Upper lobe of left lung (tissue), 6 donors: ENCODE measurements at regions not wholly inside any gene's neighbourhood (a gene's known extent, or its start where the extent isn't known, plus 50 kb on each side); places are given as distances from the start of the nearest gene placed in this dataset.

Experiments
- ATAC-seq, 2 donors: fragments of 200-7000 bp; cut with Tn5 transposase; one replicate each; pipeline ENCODE4 v1.9.1; 2022; ENCODE audit warnings: mild to moderate bottlenecking in 2 of 2, moderate library complexity in 2 of 2; ENCODE audit not compliant: low FRiP score in 2 of 2
- DNase-seq, 2 donors: peaks; one replicate each; pipeline ENCODE4 v3.0.0-alpha.2; 2019 to 2020
- H3K27ac ChIP-seq, 4 donors: fragments of 200-600 bp; sonication (generic); one replicate each; pipeline ENCODE4 v1.5.1; 2016 to 2019
- H3K27me3 ChIP-seq, 4 donors: fragments of 200-600 bp; sonication (generic); one replicate each; pipeline ENCODE4 v1.5.1; 2017 to 2019
- H3K36me3 ChIP-seq, 4 donors: fragments of 200-600 bp; sonication (generic); one replicate each; pipeline ENCODE4 v1.5.1; 2016 to 2019
- H3K4me1 ChIP-seq, 4 donors: fragments of 200-600 bp; sonication (generic); one replicate each; pipeline ENCODE4 v1.5.1; 2018 to 2019
- H3K4me3 ChIP-seq, 4 donors: fragments of 200-600 bp; sonication (generic); one replicate each; pipeline ENCODE4 v1.5.1; 2017 to 2019; ENCODE audit warnings: mild to moderate bottlenecking in 2 of 4, moderate library complexity in 1 of 4
- H3K9me3 ChIP-seq, 4 donors: fragments of 200-600 bp; sonication (generic); one replicate each; pipeline ENCODE4 v1.5.1; 2018 to 2019
- EP300 ChIP-seq, 4 donors: sonication (generic); formaldehyde crosslinking; IDR thresholded peaks; one replicate each; pipeline ENCODE4 v1.5.1; 2017; ENCODE audit warnings: antibody characterized with exemption in 4 of 4, control low read depth in 2 of 4
- POLR2A ChIP-seq, 4 donors: fragments of 450-650 bp; IDR thresholded peaks; one replicate each; pipeline ENCODE4 v1.5.1; 2016 to 2017; ENCODE audit warnings: antibody characterized with exemption in 4 of 4, mild to moderate bottlenecking in 2 of 4
- POLR2AphosphoS5 ChIP-seq, 2 donors: sonication (generic); formaldehyde crosslinking; IDR thresholded peaks; one replicate each; pipeline ENCODE4 v1.5.1; 2017; ENCODE audit warnings: antibody characterized with exemption in 2 of 2
- WGBS, 2 donors: methylation state at CpG; one replicate each; pipeline ENCODE4 v1.1.5; 2017 to 2018; 5-methylcytosine and 5-hydroxymethylcytosine counted together
- TF ChIP-seq, protein P1 (sequence below), 6 experiments: fragments of 450-650 bp in 4 of 6; fragments of 200-600 bp in 2 of 6; sonication (generic) in 2 of 6; IDR thresholded peaks; one replicate each; pipeline ENCODE4 v1.5.1; 2016 to 2019; ENCODE audit warnings: antibody characterized with exemption in 6 of 6
- donor health status: DM: no; HTN: no; CAD: no; lungs with moderate emphysema.
- donor health status: DM: no; HTN: yes; CAD: no; lungs with severe emphysema.

DNA sequence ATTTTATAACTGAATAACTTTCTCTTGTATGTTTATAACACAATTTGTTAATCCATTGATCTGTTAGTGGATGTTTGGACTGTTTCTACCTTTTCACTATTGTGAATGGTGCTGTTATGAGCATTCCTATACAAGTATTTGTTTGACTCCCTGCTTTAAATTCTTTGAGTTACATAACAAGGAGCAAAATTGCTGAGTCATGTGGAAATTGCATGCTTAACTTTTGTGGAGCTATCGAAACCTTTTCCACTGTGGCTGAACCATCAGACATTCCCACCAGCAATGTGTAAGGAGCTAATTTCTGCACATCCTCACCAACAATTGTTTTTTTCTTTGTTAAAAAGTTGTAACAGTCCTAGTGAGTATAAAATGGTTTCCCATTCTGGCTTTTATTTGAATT, 415.5 kb downstream of the CBLN2 start:
- WGBS, 2 donors: 21 to 46% methylated on average over 1 of the region's 1 CpG
- TF ChIP-seq, protein P1, sequence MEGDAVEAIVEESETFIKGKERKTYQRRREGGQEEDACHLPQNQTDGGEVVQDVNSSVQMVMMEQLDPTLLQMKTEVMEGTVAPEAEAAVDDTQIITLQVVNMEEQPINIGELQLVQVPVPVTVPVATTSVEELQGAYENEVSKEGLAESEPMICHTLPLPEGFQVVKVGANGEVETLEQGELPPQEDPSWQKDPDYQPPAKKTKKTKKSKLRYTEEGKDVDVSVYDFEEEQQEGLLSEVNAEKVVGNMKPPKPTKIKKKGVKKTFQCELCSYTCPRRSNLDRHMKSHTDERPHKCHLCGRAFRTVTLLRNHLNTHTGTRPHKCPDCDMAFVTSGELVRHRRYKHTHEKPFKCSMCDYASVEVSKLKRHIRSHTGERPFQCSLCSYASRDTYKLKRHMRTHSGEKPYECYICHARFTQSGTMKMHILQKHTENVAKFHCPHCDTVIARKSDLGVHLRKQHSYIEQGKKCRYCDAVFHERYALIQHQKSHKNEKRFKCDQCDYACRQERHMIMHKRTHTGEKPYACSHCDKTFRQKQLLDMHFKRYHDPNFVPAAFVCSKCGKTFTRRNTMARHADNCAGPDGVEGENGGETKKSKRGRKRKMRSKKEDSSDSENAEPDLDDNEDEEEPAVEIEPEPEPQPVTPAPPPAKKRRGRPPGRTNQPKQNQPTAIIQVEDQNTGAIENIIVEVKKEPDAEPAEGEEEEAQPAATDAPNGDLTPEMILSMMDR (IDR thresholded peaks at IDR 0.05): no peak
- TF ChIP-seq POLR2AphosphoS5 (IDR thresholded peaks at IDR 0.05) (no peak), POLR2A (IDR thresholded peaks at IDR 0.05) (no peak), EP300 (IDR thresholded peaks at IDR 0.05) (no peak)
- ATAC-seq: no peak
- Histone ChIP-seq H3K36me3 (no peaks in the 10 kb centered on the region), H3K27ac (no peak overlapping the region), H3K27me3 (no peaks in the 10 kb centered on the region), H3K4me1 (no peaks in the 10 kb centered on the region), H3K4me3 (no peak overlapping the region), H3K9me3 (no peaks in the 10 kb centered on the region)
- DNase-seq: no peak

DNA sequence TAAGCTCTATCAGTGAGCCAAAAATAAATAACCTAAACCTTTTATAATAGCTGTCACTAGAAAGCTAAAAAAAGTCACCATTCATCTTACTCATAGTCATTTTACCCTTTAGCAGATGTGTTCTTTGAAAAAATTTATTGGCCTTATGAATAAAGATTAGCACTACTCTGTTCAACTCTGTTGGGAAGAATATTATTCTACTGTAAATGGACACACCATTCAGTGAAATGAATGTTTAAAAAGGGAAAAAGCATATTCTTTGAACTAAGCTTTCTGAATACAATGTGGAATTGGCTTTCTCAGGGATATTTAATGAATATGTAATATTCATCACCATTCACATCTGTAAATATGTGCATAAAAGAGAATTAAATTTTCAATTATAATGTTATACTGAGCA, 422.0 kb downstream of the CBLN2 start:
- Histone ChIP-seq H3K4me3 (no peak overlapping the region), H3K4me1 (no peaks in the 10 kb centered on the region), H3K9me3 (no peaks in the 10 kb centered on the region), H3K36me3 (no peaks in the 10 kb centered on the region), H3K27me3 (no peaks in the 10 kb centered on the region), H3K27ac (no peak overlapping the region)
- no peak for ATAC-seq
- DNase-seq: no peak
- no peak for TF ChIP-seq POLR2A (IDR thresholded peaks at IDR 0.05)

DNA sequence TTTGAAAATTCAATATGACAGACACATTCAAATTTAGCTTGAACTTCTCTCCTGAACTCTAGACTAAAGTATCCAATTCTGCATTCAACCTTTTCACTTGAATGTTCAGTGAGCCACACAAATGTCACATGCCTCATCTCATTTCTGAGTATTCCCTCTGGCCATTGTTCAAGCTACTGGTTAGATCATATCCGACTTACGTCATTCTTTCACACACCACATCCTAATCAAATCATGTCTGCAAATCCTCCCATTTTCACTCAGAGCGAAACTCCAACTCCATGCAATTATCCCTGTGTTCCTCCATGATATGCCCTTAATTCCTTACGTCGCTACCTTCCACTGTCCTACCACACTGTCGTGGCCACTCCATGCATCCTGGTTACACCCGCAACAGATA, 425.1 kb downstream of the CBLN2 start:
- TF ChIP-seq POLR2A (IDR thresholded peaks at IDR 0.05) (no peak), POLR2AphosphoS5 (IDR thresholded peaks at IDR 0.05) (no peak), EP300 (IDR thresholded peaks at IDR 0.05) (no peak)
- TF ChIP-seq, protein P1 (IDR thresholded peaks at IDR 0.05): no peak

DNA sequence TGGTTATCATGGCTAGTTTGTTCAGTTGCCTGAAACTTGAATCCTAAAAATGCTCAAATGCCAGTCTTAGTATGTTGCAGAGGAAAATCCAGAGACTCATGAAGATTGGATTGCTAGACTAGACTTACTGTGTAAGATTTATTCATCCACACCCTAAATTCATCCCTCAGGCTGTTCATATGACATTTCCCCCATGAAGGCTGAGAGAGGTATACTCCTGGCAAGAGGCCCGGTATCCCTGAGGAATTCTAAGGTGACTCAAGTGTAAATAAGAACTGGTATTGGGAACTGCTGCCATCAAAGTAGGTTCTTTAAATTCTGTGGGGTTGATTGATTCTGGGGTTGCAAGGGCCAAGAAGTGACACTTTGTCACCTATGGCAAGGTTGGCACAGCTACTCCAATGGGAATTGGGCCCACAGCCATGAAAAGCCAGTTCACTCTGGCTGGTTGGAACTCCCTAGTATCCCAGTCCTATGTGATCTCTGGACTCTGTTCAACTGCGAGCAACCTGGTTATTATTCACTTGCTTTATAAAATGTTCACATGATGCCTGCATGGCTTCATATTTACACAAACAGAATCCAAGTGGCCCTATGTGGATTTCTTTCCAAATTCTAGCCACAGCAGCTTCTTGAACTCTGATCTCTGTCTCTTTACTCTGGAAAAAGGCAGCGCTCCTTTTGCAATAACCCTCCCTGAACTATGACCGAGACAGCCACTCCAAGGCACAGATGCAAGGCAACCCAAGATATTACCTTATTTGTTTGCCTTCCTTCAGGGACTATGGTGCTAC, 429.1 kb downstream of the CBLN2 start:
- no peak for TF ChIP-seq POLR2A (IDR thresholded peaks at IDR 0.05)
- TF ChIP-seq, protein P1 (IDR thresholded peaks at IDR 0.05): no peak
- TF ChIP-seq EP300 (IDR thresholded peaks at IDR 0.05): no peak
- TF ChIP-seq POLR2AphosphoS5 (IDR thresholded peaks at IDR 0.05): no peak
- H3K9me3 ChIP-seq: no peaks in the 10 kb centered on the region
- H3K27ac ChIP-seq: no peak overlapping the region
- no peak for DNase-seq
- H3K27me3 ChIP-seq: no peaks in the 10 kb centered on the region
- H3K36me3 ChIP-seq: no peaks in the 10 kb centered on the region
- H3K4me1 ChIP-seq: no peaks in the 10 kb centered on the region
- ATAC-seq: no peak
- WGBS, 2 donors: 88 to 89% methylated on average over 4 of the region's 4 CpGs
- no peak overlapping the region for H3K4me3 ChIP-seq

More for the DNA sequence above, 425.1 kb downstream of the CBLN2 start:
- no peak for DNase-seq
- Histone ChIP-seq H3K4me1 (no peaks in the 10 kb centered on the region), H3K27ac (no peak overlapping the region), H3K9me3 (no peaks in the 10 kb centered on the region), H3K4me3 (no peak overlapping the region), H3K27me3 (no peaks in the 10 kb centered on the region), H3K36me3 (no peaks in the 10 kb centered on the region)
- WGBS, 2 donors: 85 to 94% methylated on average over 7 of the region's 7 CpGs
- no peak for ATAC-seq

DNA sequence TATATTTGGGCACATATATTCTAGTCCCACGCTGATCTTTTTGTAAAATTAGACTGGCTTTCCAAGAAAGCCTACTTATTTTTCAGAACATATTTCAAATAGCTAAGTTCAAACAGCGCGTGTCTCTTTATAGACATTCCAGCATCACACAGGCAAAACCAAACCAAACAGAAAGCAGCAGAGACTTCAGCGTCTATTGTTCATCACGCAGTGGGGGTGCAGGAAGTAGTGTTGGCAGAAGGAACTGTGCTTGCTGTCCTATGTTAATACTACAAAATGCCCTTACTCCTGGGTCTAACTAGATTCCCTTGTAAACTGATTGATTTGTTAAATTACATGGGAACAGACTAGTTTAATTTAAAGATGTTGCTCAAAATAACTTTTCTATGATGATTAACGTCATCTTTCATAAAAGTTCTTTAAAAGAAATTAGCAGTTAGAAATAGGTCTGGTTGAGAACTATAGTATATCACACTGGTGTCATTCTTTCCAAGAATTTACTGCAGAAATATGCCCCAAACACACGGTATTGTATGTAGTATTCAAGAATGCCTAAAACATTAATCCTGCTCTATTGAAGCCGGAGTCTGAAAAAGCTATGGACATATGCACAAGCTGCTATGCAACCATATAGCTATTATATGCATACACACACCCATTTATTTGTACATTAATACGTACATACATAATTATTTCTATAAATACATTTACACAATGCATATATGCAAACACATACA, 436.3 kb downstream of the CBLN2 start:
- no peaks in the 10 kb centered on the region for H3K9me3 ChIP-seq
- no peak overlapping the region for H3K27ac ChIP-seq
- no peak overlapping the region for H3K4me3 ChIP-seq
- no peaks in the 10 kb centered on the region for H3K4me1 ChIP-seq
- no peaks in the 10 kb centered on the region for H3K27me3 ChIP-seq
- no peaks in the 10 kb centered on the region for H3K36me3 ChIP-seq
- no peak for TF ChIP-seq EP300 (IDR thresholded peaks at IDR 0.05)
- TF ChIP-seq, protein P1 (IDR thresholded peaks at IDR 0.05): no peak
- TF ChIP-seq POLR2A (IDR thresholded peaks at IDR 0.05): no peak
- TF ChIP-seq POLR2AphosphoS5 (IDR thresholded peaks at IDR 0.05): no peak
- WGBS, 2 donors: 41 to 43% methylated on average over 9 of the region's 9 CpGs
- DNase-seq: no peak
- no peak for ATAC-seq
